ENCODE measurements at regions not wholly inside any gene's neighbourhood (a gene's known extent, or its start where the extent isn't known, plus 50 kb on each side); places are given as distances from the start of the nearest gene placed in this dataset.
"Not testable (repeated sequence)": the region's sequence is repeated elsewhere in the genome, so short reads cannot be mapped to it uniquely, and the experiment has no call there.

- no peak for DNase-seq
These were observed 442.7 kb upstream of the FRG1 start for GRCh38 chr4:189497996-189498395.

- no peak for DNase-seq
These were observed 442.2 kb upstream of the FRG1 start for GRCh38 chr4:189498457-189498856.

GRCh38 chr4:189499696-189500095 lies 441.0 kb upstream of the FRG1 start:
- no peak for DNase-seq

GRCh38 chr4:189500970-189501369 lies 439.7 kb upstream of the FRG1 start:
- DNase-seq, result no peak

- DNase-seq, result no peak
These were observed 437.7 kb upstream of the FRG1 start for GRCh38 chr4:189502841-189503435.

GRCh38 chr4:189504220-189504619 lies 436.5 kb upstream of the FRG1 start:
- no peak for DNase-seq

- DNase-seq, result no peak
These were observed 435.3 kb upstream of the FRG1 start for GRCh38 chr4:189505380-189505779.

- no peak for DNase-seq
These were observed 434.6 kb upstream of the FRG1 start for GRCh38 chr4:189506080-189506479.

- no peak for DNase-seq
These were observed 433.6 kb upstream of the FRG1 start for GRCh38 chr4:189507060-189507459.

GRCh38 chr4:189510601-189511000 lies 430.1 kb upstream of the FRG1 start:
- no peak for DNase-seq

- no peak for DNase-seq
These were observed 429.1 kb upstream of the FRG1 start for GRCh38 chr4:189511581-189511980.

GRCh38 chr4:189513421-189513820 lies 427.3 kb upstream of the FRG1 start:
- DNase-seq, result no peak

GRCh38 chr4:189514209-189514608 lies 426.5 kb upstream of the FRG1 start:
- no peak for DNase-seq

GRCh38 chr4:189516902-189517301 lies 423.8 kb upstream of the FRG1 start:
- no peak for DNase-seq

GRCh38 chr4:189519186-189519585 lies 421.5 kb upstream of the FRG1 start:
- DNase-seq, result no peak

GRCh38 chr4:189525304-189525703 lies 415.4 kb upstream of the FRG1 start:
- no peak for DNase-seq

- no peak for DNase-seq
These were observed 409.8 kb upstream of the FRG1 start for GRCh38 chr4:189530848-189531247.

- no peak for DNase-seq
These were observed 407.1 kb upstream of the FRG1 start for GRCh38 chr4:189533603-189534002.

- no peak for DNase-seq
These were observed 393.1 kb upstream of the FRG1 start for GRCh38 chr4:189547559-189547958.

GRCh38 chr4:189548484-189549125 lies 392.1 kb upstream of the FRG1 start:
- DNase-seq, result no peak

- DNase-seq, result not testable (repeated sequence)
These were observed 388.6 kb upstream of the FRG1 start for GRCh38 chr4:189551931-189552670.

- not testable (repeated sequence) for DNase-seq
These were observed 380.1 kb upstream of the FRG1 start for GRCh38 chr4:189560605-189561004.

- not testable (repeated sequence) for DNase-seq
These were observed 376.9 kb upstream of the FRG1 start for GRCh38 chr4:189563751-189564150.

- not testable (repeated sequence) for DNase-seq
These were observed 374.4 kb upstream of the FRG1 start for GRCh38 chr4:189566271-189566670.

All from NCI-H226 (cell line).